SH-SY5Y (cell line): ENCODE measurements at regions not wholly inside any gene's neighbourhood (a gene's known extent, or its start where the extent isn't known, plus 50 kb on each side); places are given as distances from the start of the nearest gene placed in this dataset.

ENCODE experiments used
- GATA2 ChIP-seq: IDR thresholded peaks from 2 replicates; pipeline ENCODE4 v1.6.1; 2011; ENCODE audit warnings: mild to moderate bottlenecking, low read depth, low read length
- GATA3 ChIP-seq: IDR thresholded peaks from 2 replicates; pipeline ENCODE4 v1.6.1; 2011; ENCODE audit warnings: low read depth, mild to moderate bottlenecking, low read length, moderate library complexity

DNA sequence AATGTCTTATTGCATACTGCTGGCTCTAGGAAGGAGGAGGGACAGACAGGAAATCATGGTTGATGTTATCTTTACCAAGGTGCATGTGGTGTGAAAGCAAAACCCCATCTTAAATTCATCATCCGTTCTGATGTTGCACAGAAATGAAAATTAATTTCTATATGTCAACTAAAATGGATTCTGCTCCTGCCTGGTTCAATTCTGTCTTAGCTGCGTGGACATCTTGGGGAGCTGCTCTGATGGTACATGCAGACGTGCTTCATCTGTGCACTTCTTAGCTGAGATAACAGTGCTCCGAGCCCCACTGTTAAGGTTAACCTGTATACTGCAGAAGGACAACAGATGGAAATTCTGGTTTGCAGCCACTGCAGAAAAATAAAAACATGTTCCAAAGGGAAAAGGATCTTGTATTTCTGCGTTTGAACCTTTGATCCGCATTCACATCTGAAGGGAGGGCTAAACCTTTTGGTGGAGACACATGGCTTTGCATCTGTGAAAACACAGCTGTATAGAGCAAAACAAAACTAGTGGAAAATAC lies 155.6 kb downstream of the TM9SF2 start:
- TF ChIP-seq GATA2 (no peak), GATA3 (no peak)
